GM21619 (cell line): ENCODE measurements at regions not wholly inside any gene's neighbourhood (a gene's known extent, or its start where the extent isn't known, plus 50 kb on each side); places are given as distances from the start of the nearest gene placed in this dataset.
"Not testable (repeated sequence)": the region's sequence is repeated elsewhere in the genome, so short reads cannot be mapped to it uniquely, and the experiment has no call there.

Experiments used
- ATAC-seq: cut with Tn5 transposase; IDR thresholded peaks from one replicate; pipeline ENCODE4 v1.9.1; 2021; ENCODE audit not compliant: unreplicated experiment

DNA sequence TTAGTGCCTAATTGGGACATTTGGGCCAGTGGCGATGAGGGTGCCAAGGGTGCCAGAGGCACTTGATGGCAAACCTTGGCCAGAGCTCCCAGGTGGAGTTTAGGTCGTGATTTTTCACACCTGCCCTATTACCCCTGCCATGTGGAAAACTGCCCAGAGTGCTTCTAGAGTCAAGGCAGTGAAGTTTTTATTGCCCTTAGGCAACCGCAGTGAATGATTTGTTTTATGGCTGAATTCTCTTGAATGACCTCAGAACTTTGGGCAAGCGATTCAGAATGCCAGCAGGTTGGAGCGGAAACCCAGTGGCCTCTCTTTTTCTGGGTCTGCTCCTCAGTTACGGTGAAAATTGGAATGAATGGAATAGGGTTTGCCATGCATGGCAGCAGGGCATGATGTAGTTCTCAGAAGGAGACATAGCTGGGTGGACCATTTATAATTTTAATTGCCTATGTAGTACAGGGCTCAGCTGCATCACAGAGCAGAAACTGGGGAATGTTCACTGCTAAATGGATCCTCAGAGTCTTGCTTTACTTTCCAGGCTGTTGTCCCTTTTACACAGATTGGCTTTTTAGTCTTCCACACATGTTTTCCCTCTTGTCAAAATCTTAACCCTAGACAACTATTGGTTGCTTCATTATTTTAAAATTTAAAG, 820.0 kb upstream of the SEMA6A start:
- ATAC-seq, result no peak

DNA sequence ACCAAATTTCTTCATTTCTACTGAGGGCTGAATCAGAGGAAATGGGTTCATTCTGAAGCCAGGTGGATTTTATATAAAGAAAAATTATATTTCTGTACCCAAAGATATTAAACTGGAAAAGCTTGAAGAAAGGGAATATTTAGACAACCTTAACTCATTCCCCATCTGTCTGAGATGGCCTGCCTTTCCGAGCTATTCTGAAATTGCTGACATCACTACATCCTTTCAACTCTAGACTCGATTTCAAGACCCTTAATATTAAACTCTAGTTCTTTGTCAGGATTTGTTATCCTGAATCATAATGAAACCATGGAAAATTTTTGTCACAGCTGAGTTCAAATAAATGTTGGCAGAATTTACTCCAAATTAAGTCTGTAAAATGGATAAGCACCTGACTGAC, 818.5 kb upstream of the SEMA6A start:
- no peak for ATAC-seq

- ATAC-seq, result no peak
Measured at GRCh38 chr5:117380316-117380715, 805.7 kb upstream of the SEMA6A start.

GRCh38 chr5:117379521-117379920, 804.9 kb upstream of the SEMA6A start:
- ATAC-seq, result no peak

GRCh38 chr5:117376748-117377147, 802.1 kb upstream of the SEMA6A start:
- no peak for ATAC-seq

DNA sequence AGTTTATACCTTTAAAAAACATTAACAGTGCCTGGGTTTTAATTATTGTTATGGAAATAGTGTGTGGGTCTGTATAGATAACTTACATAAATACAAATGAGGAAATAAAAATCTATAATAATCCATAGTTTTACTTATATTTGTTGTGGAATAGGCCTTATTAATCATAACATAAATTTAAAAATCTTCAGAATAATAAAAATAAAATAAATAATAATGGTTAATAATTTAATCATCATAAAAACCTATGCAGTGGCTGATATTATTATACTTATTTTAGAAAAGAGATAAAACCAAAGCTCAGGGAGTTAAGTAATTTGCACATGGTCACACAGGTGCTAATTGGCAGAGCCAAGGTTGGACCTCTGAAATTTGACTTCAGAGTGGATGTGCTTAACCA, 785.3 kb upstream of the SEMA6A start:
- ATAC-seq, result no peak

GRCh38 chr5:117357886-117358285, 783.3 kb upstream of the SEMA6A start:
- no peak for ATAC-seq

DNA sequence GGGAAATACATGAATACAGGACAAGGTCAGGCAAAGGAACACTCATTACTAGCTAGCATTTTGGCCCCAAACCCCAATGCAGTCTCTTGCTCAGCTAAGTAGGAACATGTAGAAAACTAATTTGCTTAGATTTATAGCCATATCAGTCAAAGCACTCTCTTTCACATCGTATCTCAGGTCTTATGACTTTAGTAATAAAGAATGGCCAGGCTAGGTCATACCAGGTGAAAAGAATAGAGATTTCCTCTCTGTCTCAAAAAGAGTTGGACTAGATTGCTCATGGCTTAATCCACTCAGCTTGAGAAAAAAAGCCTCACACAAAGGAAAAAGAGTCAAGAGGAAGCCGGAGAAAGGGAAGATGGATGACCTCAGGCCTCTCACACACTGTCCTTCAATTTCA, 772.7 kb upstream of the SEMA6A start:
- ATAC-seq, result no peak

- ATAC-seq, result not testable (repeated sequence)
Measured at GRCh38 chr5:117343726-117344125, 769.1 kb upstream of the SEMA6A start.

- ATAC-seq, result no peak
Measured at GRCh38 chr5:117337064-117337749, 762.6 kb upstream of the SEMA6A start.

GRCh38 chr5:117336208-117336607, 761.6 kb upstream of the SEMA6A start:
- ATAC-seq, result no peak

DNA sequence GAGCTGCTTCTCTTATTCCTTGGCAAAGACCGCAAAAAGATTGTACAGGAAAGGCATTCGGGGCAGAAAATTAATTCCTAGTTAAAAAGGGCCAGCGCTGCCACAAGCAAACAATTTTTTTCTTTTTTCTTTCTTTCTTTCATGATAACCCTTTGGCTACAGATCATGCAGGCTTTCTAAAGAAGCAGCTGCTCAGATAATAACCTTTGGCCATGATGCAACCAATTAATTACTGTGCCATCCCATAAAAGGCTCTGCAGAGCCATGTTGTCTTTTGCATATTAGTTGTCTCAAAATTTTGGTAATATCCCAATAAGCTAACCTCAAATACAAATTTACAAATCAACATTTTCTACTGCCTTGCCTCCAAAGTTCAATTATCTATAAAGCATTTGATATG, 758.4 kb upstream of the SEMA6A start:
- ATAC-seq, result no peak

GRCh38 chr5:117332341-117332740, 757.7 kb upstream of the SEMA6A start:
- ATAC-seq, result no peak

GRCh38 chr5:117327511-117327910, 752.9 kb upstream of the SEMA6A start:
- ATAC-seq, result no peak

- ATAC-seq, result no peak
Measured at GRCh38 chr5:117326997-117327396, 752.4 kb upstream of the SEMA6A start.

GRCh38 chr5:117318528-117318927, 743.9 kb upstream of the SEMA6A start:
- ATAC-seq, result no peak

- no peak for ATAC-seq
Measured at GRCh38 chr5:117315170-117315569, 740.5 kb upstream of the SEMA6A start.

DNA sequence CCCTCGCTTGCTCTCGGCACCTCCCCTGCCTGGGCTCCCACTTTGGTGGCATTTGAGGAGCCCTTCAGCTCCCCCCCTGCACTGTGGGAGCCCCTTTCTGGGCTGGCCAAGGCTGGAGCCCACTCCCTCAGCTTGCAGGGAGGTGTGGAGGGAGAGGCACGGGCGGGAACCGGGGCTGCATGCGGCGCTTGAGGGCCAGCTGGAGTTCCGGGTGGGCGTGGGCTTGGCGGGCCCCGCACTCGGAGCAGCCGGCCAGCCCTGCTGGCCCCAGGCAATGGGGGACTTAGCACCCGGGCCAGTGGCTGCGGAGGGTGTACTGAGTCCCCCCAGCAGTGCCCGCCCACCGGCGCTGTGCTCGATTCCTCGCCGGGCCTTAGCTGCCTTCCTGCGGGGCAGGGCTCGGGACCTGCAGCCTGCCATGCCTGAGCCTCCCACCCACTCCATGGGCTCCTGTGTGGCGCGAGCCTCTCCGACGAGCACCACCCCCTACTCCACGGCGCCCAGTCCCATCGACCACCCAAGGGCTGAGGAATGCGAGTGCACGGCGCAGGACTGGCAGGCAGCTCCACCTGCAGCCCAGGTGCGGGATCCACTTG, 730.0 kb upstream of the SEMA6A start:
- ATAC-seq, result not testable (repeated sequence)

GRCh38 chr5:117302949-117303348, 728.3 kb upstream of the SEMA6A start:
- ATAC-seq, result no peak

DNA sequence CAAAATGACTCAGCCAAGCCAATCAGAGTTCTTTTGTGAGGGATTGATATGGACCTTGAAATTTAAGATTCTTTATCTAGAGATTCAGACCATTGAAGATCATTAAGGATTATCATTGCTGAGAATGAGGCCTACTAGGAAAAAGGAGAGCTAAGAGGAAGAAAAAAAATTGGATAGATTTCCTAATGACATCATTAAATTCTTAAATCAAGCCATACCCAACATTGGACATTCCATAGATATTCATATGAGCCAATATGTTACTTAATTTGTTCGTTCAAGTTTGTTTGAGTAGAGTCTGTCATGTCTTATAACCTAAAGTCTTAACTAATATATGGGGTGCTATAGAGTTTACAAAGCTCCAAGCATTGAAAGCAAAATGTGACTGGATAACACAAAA, 727.9 kb upstream of the SEMA6A start:
- ATAC-seq, result no peak

DNA sequence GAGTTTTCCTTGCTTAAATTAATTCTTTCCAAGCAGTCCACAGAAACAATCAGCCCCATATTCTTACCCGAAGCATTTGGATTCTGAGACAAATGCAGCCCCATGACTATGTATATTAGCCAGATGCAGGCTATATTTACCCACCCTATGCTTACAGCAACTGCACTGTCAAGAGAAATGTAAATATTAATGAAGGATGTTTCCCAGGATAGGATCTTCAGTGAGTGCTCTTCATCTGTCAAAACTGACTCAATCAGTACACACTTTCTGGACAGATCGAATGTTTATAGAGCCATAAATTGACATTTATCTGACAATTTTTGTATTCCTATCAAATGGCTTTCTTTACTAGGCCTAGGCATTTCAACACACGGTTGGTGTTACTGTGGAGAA, 725.3 kb upstream of the SEMA6A start:
- ATAC-seq, result no peak

DNA sequence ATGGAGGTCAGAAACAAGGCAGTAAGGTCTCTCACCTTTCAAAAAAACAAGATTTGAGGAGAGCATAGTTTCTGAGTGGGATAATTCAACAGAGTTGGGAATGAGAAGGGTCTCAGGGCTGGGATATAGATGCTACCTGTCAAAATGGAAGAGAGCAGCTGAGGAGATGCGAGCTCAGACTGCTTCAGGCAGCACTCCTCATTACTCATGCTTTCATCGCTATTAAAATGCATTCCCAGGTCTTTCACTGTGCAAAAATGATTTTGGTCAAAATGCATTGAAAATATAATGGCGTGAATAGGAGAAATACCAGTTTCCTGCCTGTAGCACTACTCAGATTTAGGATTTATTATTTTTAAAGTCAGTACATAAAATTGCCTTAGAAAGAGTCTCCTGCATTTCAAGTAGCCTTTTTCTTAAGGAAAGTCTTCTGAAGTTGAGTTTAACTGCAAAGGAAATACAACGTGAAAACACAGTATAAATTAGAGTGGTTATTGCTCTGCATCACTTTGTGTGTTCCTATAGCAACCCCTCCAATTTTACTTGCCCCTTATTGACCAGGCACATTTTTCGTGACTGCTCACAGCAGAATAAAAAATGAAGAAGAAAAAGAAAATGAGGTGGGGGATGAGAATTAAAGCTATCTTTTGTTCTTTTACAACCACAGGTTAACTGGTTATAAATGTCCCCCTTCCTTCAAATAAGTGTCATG, 724.8 kb upstream of the SEMA6A start:
- no peak for ATAC-seq
